GM23338 (cell line): ENCODE measurements at regions not wholly inside any gene's neighbourhood (a gene's known extent, or its start where the extent isn't known, plus 50 kb on each side); places are given as distances from the start of the nearest gene placed in this dataset.

Experiments used
- ATAC-seq: fragments of 200-7000 bp; cut with Tn5 transposase; 3 replicates; pipeline ENCODE4 v1.9.1; 2020
- DNase-seq: peaks from one replicate; pipeline ENCODE4 v3.0.0-alpha.2; 2015; ENCODE audit warnings: low spot score
- H2AFZ ChIP-seq: fragments of 200-600 bp; sonication (generic); 2 replicates; pipeline ENCODE4 v1.8.0; 2016; ENCODE audit warnings: antibody characterized with exemption, mild to moderate bottlenecking, moderate library complexity
- H3F3A ChIP-seq: fragments of 200-600 bp; sonication (generic); replicated peaks from 2 replicates; pipeline ENCODE4 v1.8.0; 2017; ENCODE audit warnings: antibody characterized with exemption, mixed run types, low read depth
- H3K27ac ChIP-seq: fragments of 200-600 bp; sonication (generic); 2 replicates; pipeline ENCODE4 v1.6.1; 2016; ENCODE audit warnings: low read depth
- H3K27me3 ChIP-seq: fragments of 200-600 bp; sonication (generic); 2 replicates; pipeline ENCODE4 v1.8.0; 2016; ENCODE audit warnings: mild to moderate bottlenecking, mixed run types, moderate library complexity; ENCODE audit not compliant: insufficient read depth
- H3K36me3 ChIP-seq: fragments of 200-600 bp; sonication (generic); 2 replicates; pipeline ENCODE4 v1.8.0; 2016; ENCODE audit warnings: mild to moderate bottlenecking; ENCODE audit not compliant: insufficient read depth
- H3K4me1 ChIP-seq: fragments of 200-600 bp; sonication (generic); 2 replicates; pipeline ENCODE4 v1.8.0; 2016; ENCODE audit warnings: mild to moderate bottlenecking, moderate library complexity; ENCODE audit not compliant: insufficient read depth
- H3K4me2 ChIP-seq: fragments of 200-600 bp; sonication (generic); 2 replicates; pipeline ENCODE4 v1.7.1; 2017; ENCODE audit warnings: mixed run types
- H3K4me3 ChIP-seq: fragments of 200-600 bp; sonication (generic); 2 replicates; pipeline ENCODE4 v1.6.1; 2016; ENCODE audit warnings: mixed run types
- H3K79me2 ChIP-seq: fragments of 200-600 bp; sonication (generic); replicated peaks from 2 replicates; pipeline ENCODE4 v1.8.0; 2017; ENCODE audit warnings: mild to moderate bottlenecking; ENCODE audit not compliant: insufficient read depth
- H3K9me2 ChIP-seq: fragments of 200-600 bp; sonication (generic); 2 replicates; pipeline ENCODE4 v1.8.0; 2017; ENCODE audit not compliant: insufficient read depth
- H4K20me1 ChIP-seq: fragments of 200-600 bp; sonication (generic); replicated peaks from 2 replicates; pipeline ENCODE4 v1.8.0; 2017; ENCODE audit warnings: mild to moderate bottlenecking; ENCODE audit not compliant: insufficient read depth
- H3K27ac Mint-ChIP-seq: 2 replicates; pipeline ENCODE4 v1.8.0; 2020; ENCODE audit warnings: inconsistent platforms, mild to moderate bottlenecking, moderate library complexity, mixed read lengths
- H3K27me3 Mint-ChIP-seq: 3 replicates; pipeline ENCODE4 v1.8.0; 2022; ENCODE audit warnings: low read depth, mild to moderate bottlenecking, moderate library complexity, mixed read lengths, inconsistent platforms; ENCODE audit not compliant: insufficient read depth, poor library complexity
- H3K36me3 Mint-ChIP-seq: 3 replicates; pipeline ENCODE4 v1.8.0; 2021; ENCODE audit warnings: low read depth, mild to moderate bottlenecking, inconsistent platforms, moderate library complexity, mixed read lengths
- H3K4me1 Mint-ChIP-seq: 3 replicates; pipeline ENCODE4 v1.8.0; 2020; ENCODE audit warnings: mild to moderate bottlenecking, inconsistent platforms, mixed read lengths
- H3K4me3 Mint-ChIP-seq: 3 replicates; pipeline ENCODE4 v1.8.0; 2021; ENCODE audit warnings: moderate library complexity, mild to moderate bottlenecking, inconsistent platforms, mixed read lengths
- H3K9me3 Mint-ChIP-seq: 3 replicates; pipeline ENCODE4 v1.8.0; 2020; ENCODE audit warnings: moderate library complexity, mild to moderate bottlenecking, inconsistent platforms, mixed read lengths
- CREB1 ChIP-seq: fragments of 250-450 bp; sonication (Bioruptor Pico); IDR thresholded peaks from 2 replicates; pipeline ENCODE4 v1.5.0; 2020; ENCODE audit warnings: low read depth, mild to moderate bottlenecking, moderate library complexity
- EZH2 ChIP-seq: fragments of 200-600 bp; sonication (generic); IDR thresholded peaks from one replicate; pipeline ENCODE4 v1.8.0; 2017; ENCODE audit warnings: antibody characterized with exemption, mild to moderate bottlenecking, low read depth; ENCODE audit not compliant: unreplicated experiment
- EZH2phosphoT487 ChIP-seq: fragments of 200-600 bp; sonication (generic); IDR thresholded peaks from one replicate; pipeline ENCODE4 v1.8.1; 2018; ENCODE audit warnings: antibody characterized with exemption; ENCODE audit not compliant: unreplicated experiment
- JUNB ChIP-seq: IDR thresholded peaks from one replicate; pipeline ENCODE4 v1.6.1; 2016; ENCODE audit warnings: antibody characterized with exemption; ENCODE audit not compliant: unreplicated experiment
- NANOG ChIP-seq: IDR thresholded peaks from 2 replicates; pipeline ENCODE4 v1.6.1; 2016; ENCODE audit warnings: antibody characterized with exemption, borderline replicate concordance
- POLR2AphosphoS5 ChIP-seq: IDR thresholded peaks from 2 replicates; pipeline ENCODE4 v1.6.1; 2016; ENCODE audit warnings: antibody characterized with exemption, low read depth
- REST ChIP-seq: IDR thresholded peaks from one replicate; pipeline ENCODE4 v1.6.1; 2018; ENCODE audit warnings: antibody characterized with exemption; ENCODE audit not compliant: unreplicated experiment
- STAT1 ChIP-seq: IDR thresholded peaks from one replicate; pipeline ENCODE4 v1.6.1; 2016; ENCODE audit warnings: antibody characterized with exemption; ENCODE audit not compliant: unreplicated experiment
- ZNF114 ChIP-seq: fragments of 250-450 bp; sonication (Bioruptor Pico); IDR thresholded peaks from 2 replicates; pipeline ENCODE4 v1.5.0; 2020; ENCODE audit warnings: mild to moderate bottlenecking, moderate library complexity
- ZNF331 ChIP-seq: fragments of 250-450 bp; sonication (Bioruptor Pico); IDR thresholded peaks from 2 replicates; pipeline ENCODE4 v1.5.0; 2020; ENCODE audit warnings: low read depth, mild to moderate bottlenecking, moderate library complexity
- ZNF462 ChIP-seq: fragments of 250-450 bp; sonication (Bioruptor Pico); IDR thresholded peaks from 2 replicates; pipeline ENCODE4 v1.5.0; 2020; ENCODE audit warnings: mild to moderate bottlenecking, moderate library complexity

- H3K36me3 Mint-ChIP-seq: no peaks in the 10 kb centered on the region
- TF ChIP-seq ZNF331 (CRISPR knock-in tag) (no peak), JUNB (no peak), NANOG (no peak), ZNF114 (CRISPR knock-in tag) (no peak), EZH2 (no peak), POLR2AphosphoS5 (no peak), REST (no peak), ZNF462 (CRISPR knock-in tag) (no peak), STAT1 (no peak), EZH2phosphoT487 (no peak), CREB1 (CRISPR knock-in tag) (no peak)
- Histone ChIP-seq H3K4me1 (no peaks in the 10 kb centered on the region), H3K36me3 (no peaks in the 10 kb centered on the region), H3K9me2 (no peaks in the 10 kb centered on the region; the same call in 1 of the 2 replicates), H3F3A (no peaks in the 10 kb centered on the region), H4K20me1 (no peaks in the 10 kb centered on the region), H3K27ac (no peak overlapping the region), H3K4me2 (no peak overlapping the region), H3K79me2 (no peaks in the 10 kb centered on the region), H3K27me3 (no peaks in the 10 kb centered on the region), H3K4me3 (no peak overlapping the region), H2AFZ (no peak overlapping the region)
- DNase-seq (no peak), ATAC-seq (no peak)
- no peak overlapping the region for H3K27ac Mint-ChIP-seq
- H3K9me3 Mint-ChIP-seq: peaks cover 4% of the 10 kb centered on the region; the same call in 1 of the 3 replicates
- no peaks in the 10 kb centered on the region for H3K4me1 Mint-ChIP-seq
- no peak overlapping the region for H3K4me3 Mint-ChIP-seq
- H3K27me3 Mint-ChIP-seq: no peaks in the 10 kb centered on the region
Observed at GRCh38 chr13:76737526-76737925, 148.7 kb downstream of the KCTD12 start.
